ENCODE measurements at regions not wholly inside any gene's neighbourhood (a gene's known extent, or its start where the extent isn't known, plus 50 kb on each side); places are given as distances from the start of the nearest gene placed in this dataset.

DNA sequence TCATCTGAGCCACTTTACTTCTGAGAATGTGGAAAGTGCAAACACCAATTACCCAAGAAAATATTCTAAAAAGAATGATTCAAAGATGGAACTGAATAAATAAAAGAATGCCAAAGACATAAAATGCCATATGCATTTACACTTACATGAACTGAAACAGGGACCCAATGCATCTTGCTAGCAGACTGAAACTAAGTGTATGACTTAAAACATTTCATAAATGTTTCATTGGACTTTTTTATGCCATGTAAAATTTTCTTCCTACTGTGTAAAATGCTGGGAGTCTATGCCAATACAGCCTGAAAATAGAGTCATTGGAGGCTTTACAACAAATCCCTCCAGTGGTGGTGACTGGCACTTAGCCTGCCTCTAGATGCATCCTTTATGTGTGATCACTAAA is 735.1 kb upstream of the CCDC54 start:
- DNase-seq (ENCODE audit: low spot score), result no peak

DNA sequence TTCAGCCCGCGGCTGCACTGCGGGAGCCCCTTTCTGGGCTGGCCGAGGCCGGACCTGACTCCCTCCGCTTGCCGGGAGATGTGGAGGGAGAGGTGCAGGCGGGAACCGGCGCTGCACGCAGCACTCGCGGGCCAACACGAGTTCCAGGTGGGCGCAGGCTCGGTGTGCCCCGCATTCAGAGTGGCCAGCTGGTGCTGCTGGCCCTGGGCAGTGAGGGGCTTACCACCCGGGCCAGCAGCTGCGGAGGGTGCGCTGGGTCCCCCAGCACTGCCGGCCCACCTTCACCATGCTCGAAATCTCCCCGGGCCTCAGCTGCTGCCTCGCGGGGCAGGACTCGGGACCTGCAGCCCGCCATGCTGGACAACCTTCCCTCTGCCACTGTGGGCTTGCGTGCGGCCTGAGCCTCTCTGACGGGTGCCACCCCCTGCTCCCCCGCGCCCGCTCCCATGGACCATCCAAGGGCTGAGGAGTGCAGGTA is 733.5 kb upstream of the CCDC54 start:
- Histone ChIP-seq H3K27me3 (ENCODE audit: control insufficient read depth in 4 of 4, insufficient read depth in 4 of 4, low read length in 3 of 4) (no peaks in the 10 kb centered on the region), H3K9ac (ENCODE audit: low read depth in 1 of 2, low read length in 2 of 2) (no peak overlapping the region), H3K9me3 (ENCODE audit: control insufficient read depth in 4 of 4, low read length in 3 of 4) (no peaks in the 10 kb centered on the region), H3K27ac (ENCODE audit: low read depth in 1 of 2, low read length in 2 of 2) (no peak overlapping the region), H3K36me3 (ENCODE audit: control insufficient read depth in 4 of 4, insufficient read depth in 3 of 4, low read depth in 1 of 4, low read length in 3 of 4) (no peaks in the 10 kb centered on the region), H3K4me3 (ENCODE audit: low read depth in 1 of 3, low read length in 3 of 3) (no peak overlapping the region), H3K4me1 (ENCODE audit: control insufficient read depth in 4 of 4, insufficient read depth in 4 of 4, low read length in 3 of 4) (no peaks in the 10 kb centered on the region)
- WGBS, result 96% methylated on average over 33 of the region's 33 CpGs
- DNase-seq (ENCODE audit: low spot score), result no peak
- TF ChIP-seq, protein P1, sequence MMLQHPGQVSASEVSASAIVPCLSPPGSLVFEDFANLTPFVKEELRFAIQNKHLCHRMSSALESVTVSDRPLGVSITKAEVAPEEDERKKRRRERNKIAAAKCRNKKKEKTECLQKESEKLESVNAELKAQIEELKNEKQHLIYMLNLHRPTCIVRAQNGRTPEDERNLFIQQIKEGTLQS (IDR thresholded peaks at IDR 0.05), result no peak
- TF ChIP-seq, protein P2, sequence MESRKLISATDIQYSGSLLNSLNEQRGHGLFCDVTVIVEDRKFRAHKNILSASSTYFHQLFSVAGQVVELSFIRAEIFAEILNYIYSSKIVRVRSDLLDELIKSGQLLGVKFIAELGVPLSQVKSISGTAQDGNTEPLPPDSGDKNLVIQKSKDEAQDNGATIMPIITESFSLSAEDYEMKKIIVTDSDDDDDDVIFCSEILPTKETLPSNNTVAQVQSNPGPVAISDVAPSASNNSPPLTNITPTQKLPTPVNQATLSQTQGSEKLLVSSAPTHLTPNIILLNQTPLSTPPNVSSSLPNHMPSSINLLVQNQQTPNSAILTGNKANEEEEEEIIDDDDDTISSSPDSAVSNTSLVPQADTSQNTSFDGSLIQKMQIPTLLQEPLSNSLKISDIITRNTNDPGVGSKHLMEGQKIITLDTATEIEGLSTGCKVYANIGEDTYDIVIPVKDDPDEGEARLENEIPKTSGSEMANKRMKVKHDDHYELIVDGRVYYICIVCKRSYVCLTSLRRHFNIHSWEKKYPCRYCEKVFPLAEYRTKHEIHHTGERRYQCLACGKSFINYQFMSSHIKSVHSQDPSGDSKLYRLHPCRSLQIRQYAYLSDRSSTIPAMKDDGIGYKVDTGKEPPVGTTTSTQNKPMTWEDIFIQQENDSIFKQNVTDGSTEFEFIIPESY (IDR thresholded peaks at IDR 0.05), result no peak
- no peak for TF ChIP-seq TAF1 (conservative IDR thresholded peaks at IDR 0.05)
- no peak for TF ChIP-seq JUND (IDR thresholded peaks at IDR 0.05)
- no peak for TF ChIP-seq HNF4A (conservative IDR thresholded peaks at IDR 0.05)
- TF ChIP-seq RAD21 (IDR thresholded peaks at IDR 0.05), result no peak
- no peak for TF ChIP-seq RXRA (IDR thresholded peaks at IDR 0.05)
- no peak for TF ChIP-seq FOXA1 (IDR thresholded peaks at IDR 0.05)
- TF ChIP-seq, protein P3, sequence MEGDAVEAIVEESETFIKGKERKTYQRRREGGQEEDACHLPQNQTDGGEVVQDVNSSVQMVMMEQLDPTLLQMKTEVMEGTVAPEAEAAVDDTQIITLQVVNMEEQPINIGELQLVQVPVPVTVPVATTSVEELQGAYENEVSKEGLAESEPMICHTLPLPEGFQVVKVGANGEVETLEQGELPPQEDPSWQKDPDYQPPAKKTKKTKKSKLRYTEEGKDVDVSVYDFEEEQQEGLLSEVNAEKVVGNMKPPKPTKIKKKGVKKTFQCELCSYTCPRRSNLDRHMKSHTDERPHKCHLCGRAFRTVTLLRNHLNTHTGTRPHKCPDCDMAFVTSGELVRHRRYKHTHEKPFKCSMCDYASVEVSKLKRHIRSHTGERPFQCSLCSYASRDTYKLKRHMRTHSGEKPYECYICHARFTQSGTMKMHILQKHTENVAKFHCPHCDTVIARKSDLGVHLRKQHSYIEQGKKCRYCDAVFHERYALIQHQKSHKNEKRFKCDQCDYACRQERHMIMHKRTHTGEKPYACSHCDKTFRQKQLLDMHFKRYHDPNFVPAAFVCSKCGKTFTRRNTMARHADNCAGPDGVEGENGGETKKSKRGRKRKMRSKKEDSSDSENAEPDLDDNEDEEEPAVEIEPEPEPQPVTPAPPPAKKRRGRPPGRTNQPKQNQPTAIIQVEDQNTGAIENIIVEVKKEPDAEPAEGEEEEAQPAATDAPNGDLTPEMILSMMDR (IDR thresholded peaks at IDR 0.05; ENCODE audit: low read depth, low read length, missing input control), result no peak
- TF ChIP-seq, protein P4, sequence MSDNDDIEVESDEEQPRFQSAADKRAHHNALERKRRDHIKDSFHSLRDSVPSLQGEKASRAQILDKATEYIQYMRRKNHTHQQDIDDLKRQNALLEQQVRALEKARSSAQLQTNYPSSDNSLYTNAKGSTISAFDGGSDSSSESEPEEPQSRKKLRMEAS (IDR thresholded peaks at IDR 0.05), result no peak
- TF ChIP-seq YY1 (IDR thresholded peaks at IDR 0.05), result no peak
- no peak for TF ChIP-seq SP1 (IDR thresholded peaks at IDR 0.05)
- TF ChIP-seq EGR1 (IDR thresholded peaks at IDR 0.05; ENCODE audit: low read depth in 2 of 2), result no peak
- no peak for TF ChIP-seq FOXA2 (IDR thresholded peaks at IDR 0.05)
- no peak for TF ChIP-seq HNF4G (IDR thresholded peaks at IDR 0.05)

More for the DNA sequence above, 735.1 kb upstream of the CCDC54 start:
- Histone ChIP-seq H3K27ac (ENCODE audit: low read depth in 1 of 2, low read length in 2 of 2) (no peak overlapping the region), H3K4me3 (ENCODE audit: low read depth in 1 of 3, low read length in 3 of 3) (no peak overlapping the region), H3K27me3 (ENCODE audit: control insufficient read depth in 4 of 4, insufficient read depth in 4 of 4, low read length in 3 of 4) (no peaks in the 10 kb centered on the region), H3K4me1 (ENCODE audit: control insufficient read depth in 4 of 4, insufficient read depth in 4 of 4, low read length in 3 of 4) (no peaks in the 10 kb centered on the region), H3K9ac (ENCODE audit: low read depth in 1 of 2, low read length in 2 of 2) (no peak overlapping the region), H3K9me3 (ENCODE audit: control insufficient read depth in 4 of 4, low read length in 3 of 4) (no peaks in the 10 kb centered on the region), H3K36me3 (ENCODE audit: control insufficient read depth in 4 of 4, insufficient read depth in 3 of 4, low read depth in 1 of 4, low read length in 3 of 4) (no peaks in the 10 kb centered on the region)
- TF ChIP-seq TAF1 (conservative IDR thresholded peaks at IDR 0.05) (no peak), GABPA (IDR thresholded peaks at IDR 0.05 in 1 of 2, conservative IDR thresholded peaks at IDR 0.05 in 1 of 2) (no peak), NR2F2 (IDR thresholded peaks at IDR 0.05) (no peak), EGR1 (IDR thresholded peaks at IDR 0.05; ENCODE audit: low read depth in 2 of 2) (no peak)

All from liver (tissue), 8 donors.